Stomach (tissue), 4 donors: ENCODE measurements at regions not wholly inside any gene's neighbourhood (a gene's known extent, or its start where the extent isn't known, plus 50 kb on each side); places are given as distances from the start of the nearest gene placed in this dataset.

Experiments
- CTCF ChIP-seq, 7 experiments: fragments of 450-650 bp in 4 of 7; fragments of 200-600 bp in 3 of 7; sonication (generic) in 3 of 7; IDR thresholded peaks; one replicate each; pipeline ENCODE4 v1.5.1; 2016 to 2019; ENCODE audit warnings: antibody characterized with exemption in 7 of 7, control low read depth in 2 of 7, mild to moderate bottlenecking in 1 of 7
- POLR2A ChIP-seq, 4 donors: fragments of 450-650 bp; IDR thresholded peaks; one replicate each; pipeline ENCODE4 v1.6.1; 2016; ENCODE audit warnings: antibody characterized with exemption in 4 of 4, control low read depth in 2 of 4, mild to moderate bottlenecking in 1 of 4, moderate library complexity in 1 of 4
- POLR2AphosphoS5 ChIP-seq, 3 donors: sonication (generic); formaldehyde crosslinking; IDR thresholded peaks; one replicate each; pipeline ENCODE4 v1.6.1; 2016; ENCODE audit warnings: antibody characterized with exemption in 3 of 3

DNA sequence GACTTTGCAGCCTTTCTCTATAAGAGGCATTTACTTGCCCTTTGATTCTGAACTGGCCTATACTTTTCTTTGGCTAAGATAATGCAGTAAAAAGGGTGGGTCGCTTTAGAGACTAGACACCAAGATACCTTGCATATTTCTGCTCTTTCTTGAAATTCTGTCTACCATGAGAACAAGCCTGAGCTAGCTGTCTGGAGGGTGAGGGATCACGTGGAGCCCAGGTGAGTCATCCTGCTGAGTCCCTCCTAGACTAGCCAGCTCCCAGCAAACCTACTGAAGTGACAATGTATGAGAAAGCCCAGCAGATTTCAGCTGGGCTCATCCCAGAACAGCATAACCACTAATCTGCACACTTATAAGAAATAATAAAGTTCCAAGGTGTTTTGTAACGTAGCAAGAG is 408.0 kb upstream of the KAZN start:
- TF ChIP-seq CTCF (IDR thresholded peaks at IDR 0.05) (no peak), POLR2AphosphoS5 (IDR thresholded peaks at IDR 0.05) (no peak), POLR2A (IDR thresholded peaks at IDR 0.05) (no peak)
